Activated T-cell treated with anti-CD3 and anti-CD28 coated beads, Interleukin-2, amount 50 U/mL, for 4 hours (primary cell): ENCODE measurements at regions not wholly inside any gene's neighbourhood (a gene's known extent, or its start where the extent isn't known, plus 50 kb on each side); places are given as distances from the start of the nearest gene placed in this dataset.

Experiments
- ATAC-seq, 2 donors: fragments of 200-7000 bp; cut with Tn5 transposase; one replicate each; pipeline ENCODE4 v1.10.0; 2021
- DNase-seq: peaks from one replicate; pipeline ENCODE4 v3.0.0-alpha.2; 2020
- H3K27me3 Mint-ChIP-seq: one replicate; pipeline ENCODE4 v1.8.0; 2021; ENCODE audit warnings: low read depth, mixed read lengths
- H3K36me3 Mint-ChIP-seq: one replicate; pipeline ENCODE4 v1.8.0; 2022; ENCODE audit warnings: mixed read lengths; ENCODE audit not compliant: insufficient read depth
- H3K4me1 Mint-ChIP-seq: one replicate; pipeline ENCODE4 v1.8.0; 2021; ENCODE audit warnings: low read depth, mixed read lengths
- H3K4me3 Mint-ChIP-seq: one replicate; pipeline ENCODE4 v1.8.0; 2021; ENCODE audit warnings: mild to moderate bottlenecking, moderate library complexity, mixed read lengths
- H3K9me3 Mint-ChIP-seq: one replicate; pipeline ENCODE4 v1.8.0; 2021; ENCODE audit warnings: mixed read lengths

GRCh38 chr16:79723583-79724168 is 123.1 kb upstream of the MAF start:
- no peaks in the 10 kb centered on the region for H3K36me3 Mint-ChIP-seq
- H3K4me3 Mint-ChIP-seq, result no peak overlapping the region
- peaks cover 5% of the 10 kb centered on the region for H3K9me3 Mint-ChIP-seq
- DNase-seq (no peak), ATAC-seq (no peak)
- H3K4me1 Mint-ChIP-seq, result no peaks in the 10 kb centered on the region
- peaks cover 2% of the 10 kb centered on the region for H3K27me3 Mint-ChIP-seq

- DNase-seq (no peak), ATAC-seq (no peak)
- Mint-ChIP-seq H3K4me1 (peaks cover 10% of the 10 kb centered on the region), H3K4me3 (no peak overlapping the region), H3K27me3 (peaks cover 9% of the 10 kb centered on the region), H3K36me3 (no peaks in the 10 kb centered on the region), H3K9me3 (peaks cover 5% of the 10 kb centered on the region)
Observed at GRCh38 chr16:79721270-79721669, 120.7 kb upstream of the MAF start.

GRCh38 chr16:79717333-79718137 is 117.0 kb upstream of the MAF start:
- peaks cover 14% of the 10 kb centered on the region for H3K27me3 Mint-ChIP-seq
- DNase-seq, result no peak
- H3K9me3 Mint-ChIP-seq, result peaks cover 5% of the 10 kb centered on the region
- peaks cover 10% of the 10 kb centered on the region for H3K4me1 Mint-ChIP-seq
- no peak overlapping the region for H3K4me3 Mint-ChIP-seq
- H3K36me3 Mint-ChIP-seq, result no peaks in the 10 kb centered on the region
- ATAC-seq, result no peak

GRCh38 chr16:79716645-79717332 is 116.3 kb upstream of the MAF start:
- no peak for DNase-seq
- Mint-ChIP-seq H3K4me3 (no peak overlapping the region), H3K27me3 (peaks cover 14% of the 10 kb centered on the region), H3K4me1 (peaks cover 10% of the 10 kb centered on the region), H3K36me3 (no peaks in the 10 kb centered on the region), H3K9me3 (no peaks in the 10 kb centered on the region)
- ATAC-seq, result no peak

- Mint-ChIP-seq H3K27me3 (peaks cover 14% of the 10 kb centered on the region), H3K4me3 (no peak overlapping the region), H3K4me1 (peaks cover 10% of the 10 kb centered on the region), H3K9me3 (no peaks in the 10 kb centered on the region), H3K36me3 (no peaks in the 10 kb centered on the region)
- DNase-seq (no peak), ATAC-seq (no peak)
Observed at GRCh38 chr16:79715061-79715460, 114.5 kb upstream of the MAF start.

GRCh38 chr16:79714440-79714839 is 113.9 kb upstream of the MAF start:
- DNase-seq (no peak), ATAC-seq (no peak)
- Mint-ChIP-seq H3K4me1 (peaks cover 10% of the 10 kb centered on the region), H3K27me3 (peaks cover 14% of the 10 kb centered on the region), H3K36me3 (no peaks in the 10 kb centered on the region), H3K4me3 (no peak overlapping the region), H3K9me3 (no peaks in the 10 kb centered on the region)

GRCh38 chr16:79713609-79714309 is 113.2 kb upstream of the MAF start:
- DNase-seq (no peak), ATAC-seq (peak in 1 of 2 donors; percentile 54)
- no peak overlapping the region for H3K4me3 Mint-ChIP-seq
- H3K27me3 Mint-ChIP-seq, result peaks cover 13% of the 10 kb centered on the region
- no peaks in the 10 kb centered on the region for H3K9me3 Mint-ChIP-seq
- H3K4me1 Mint-ChIP-seq, result peaks cover 10% of the 10 kb centered on the region
- no peaks in the 10 kb centered on the region for H3K36me3 Mint-ChIP-seq

- H3K4me3 Mint-ChIP-seq, result no peak overlapping the region
- H3K27me3 Mint-ChIP-seq, result peaks cover 9% of the 10 kb centered on the region
- no peak for ATAC-seq
- no peaks in the 10 kb centered on the region for H3K36me3 Mint-ChIP-seq
- H3K9me3 Mint-ChIP-seq, result no peaks in the 10 kb centered on the region
- peaks cover 8% of the 10 kb centered on the region for H3K4me1 Mint-ChIP-seq
- DNase-seq, result no peak
Observed at GRCh38 chr16:79712276-79712675, 111.7 kb upstream of the MAF start.

GRCh38 chr16:79707876-79708275 is 107.3 kb upstream of the MAF start:
- H3K4me3 Mint-ChIP-seq, result no peak overlapping the region
- H3K36me3 Mint-ChIP-seq, result no peaks in the 10 kb centered on the region
- H3K9me3 Mint-ChIP-seq, result no peaks in the 10 kb centered on the region
- no peak for DNase-seq
- H3K27me3 Mint-ChIP-seq, result no peaks in the 10 kb centered on the region
- ATAC-seq, result no peak
- peaks cover 2% of the 10 kb centered on the region for H3K4me1 Mint-ChIP-seq

- Mint-ChIP-seq H3K36me3 (no peaks in the 10 kb centered on the region), H3K4me1 (peaks cover 3% of the 10 kb centered on the region), H3K9me3 (no peaks in the 10 kb centered on the region), H3K27me3 (no peaks in the 10 kb centered on the region), H3K4me3 (no peak overlapping the region)
- no peak for DNase-seq
- no peak for ATAC-seq
Observed at GRCh38 chr16:79703066-79703465, 102.5 kb upstream of the MAF start.

GRCh38 chr16:79698341-79698753 is 97.8 kb upstream of the MAF start:
- H3K4me1 Mint-ChIP-seq, result peaks cover 4% of the 10 kb centered on the region
- no peaks in the 10 kb centered on the region for H3K36me3 Mint-ChIP-seq
- ATAC-seq (no peak), DNase-seq (no peak)
- no peak overlapping the region for H3K4me3 Mint-ChIP-seq
- no peaks in the 10 kb centered on the region for H3K27me3 Mint-ChIP-seq
- H3K9me3 Mint-ChIP-seq, result peaks cover 11% of the 10 kb centered on the region

- ATAC-seq, result no peak
- peaks cover 4% of the 10 kb centered on the region for H3K4me1 Mint-ChIP-seq
- H3K4me3 Mint-ChIP-seq, result no peak overlapping the region
- peaks cover 13% of the 10 kb centered on the region for H3K9me3 Mint-ChIP-seq
- H3K27me3 Mint-ChIP-seq, result no peaks in the 10 kb centered on the region
- DNase-seq, result no peak
- H3K36me3 Mint-ChIP-seq, result no peaks in the 10 kb centered on the region
Observed at GRCh38 chr16:79697562-79698112, 97.1 kb upstream of the MAF start.

GRCh38 chr16:79691007-79691406 is 90.5 kb upstream of the MAF start:
- Mint-ChIP-seq H3K36me3 (no peaks in the 10 kb centered on the region), H3K4me1 (no peaks in the 10 kb centered on the region), H3K27me3 (peaks cover 2% of the 10 kb centered on the region), H3K9me3 (peaks cover 13% of the 10 kb centered on the region), H3K4me3 (no peak overlapping the region)
- ATAC-seq, result no peak
- no peak for DNase-seq

- H3K36me3 Mint-ChIP-seq, result no peaks in the 10 kb centered on the region
- H3K4me1 Mint-ChIP-seq, result no peaks in the 10 kb centered on the region
- peaks cover 2% of the 10 kb centered on the region for H3K27me3 Mint-ChIP-seq
- H3K9me3 Mint-ChIP-seq, result peaks cover 13% of the 10 kb centered on the region
- no peak for ATAC-seq
- H3K4me3 Mint-ChIP-seq, result no peak overlapping the region
- DNase-seq, result no peak
Observed at GRCh38 chr16:79690159-79690558, 89.6 kb upstream of the MAF start.
